Fibroblast of skin of scalp (primary cell): ENCODE measurements at regions not wholly inside any gene's neighbourhood (a gene's known extent, or its start where the extent isn't known, plus 50 kb on each side); places are given as distances from the start of the nearest gene placed in this dataset.
A peak's percentile ranks its signal among the peaks of the same experiment; 100 is the strongest.
"Not testable (repeated sequence)": the region's sequence is repeated elsewhere in the genome, so short reads cannot be mapped to it uniquely, and the experiment has no call there.

Experiments
- DNase-seq: peaks from one replicate; pipeline ENCODE4 v3.0.0-alpha.2; 2013

DNA sequence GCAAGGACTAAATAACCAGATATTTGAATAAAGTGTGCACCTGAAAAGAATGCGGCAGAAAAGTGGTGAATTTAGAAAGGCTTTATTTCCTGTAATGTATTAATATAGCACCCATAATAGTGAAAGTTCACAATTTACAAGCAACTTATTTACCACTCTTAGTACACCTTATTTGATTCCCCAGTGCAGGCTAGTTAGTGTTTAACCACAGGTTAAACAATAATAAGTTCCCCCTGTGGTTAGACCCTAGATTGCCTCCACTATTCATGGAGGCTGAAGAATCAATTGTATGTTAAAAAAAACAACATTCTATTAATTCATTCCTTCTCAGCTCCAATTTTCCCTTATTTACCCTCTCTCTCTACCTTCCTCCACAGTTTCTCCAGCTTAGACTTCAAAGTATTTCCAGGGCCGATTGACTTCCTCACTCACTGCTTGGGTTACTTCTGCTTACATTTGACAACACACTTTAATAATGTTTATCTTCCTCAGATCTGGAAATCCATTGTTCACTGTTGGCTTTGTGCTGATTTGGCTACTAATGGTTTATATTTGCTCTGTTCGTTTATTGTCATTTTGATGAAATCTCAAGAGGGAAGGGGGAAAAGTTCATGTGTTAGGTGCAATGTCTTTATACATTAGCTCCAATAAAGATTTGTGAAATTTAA, 796.3 kb downstream of the BRINP3 start:
- no peak for DNase-seq

- no peak for DNase-seq
These were observed 795.1 kb downstream of the BRINP3 start for GRCh38 chr1:189682591-189682990.

DNA sequence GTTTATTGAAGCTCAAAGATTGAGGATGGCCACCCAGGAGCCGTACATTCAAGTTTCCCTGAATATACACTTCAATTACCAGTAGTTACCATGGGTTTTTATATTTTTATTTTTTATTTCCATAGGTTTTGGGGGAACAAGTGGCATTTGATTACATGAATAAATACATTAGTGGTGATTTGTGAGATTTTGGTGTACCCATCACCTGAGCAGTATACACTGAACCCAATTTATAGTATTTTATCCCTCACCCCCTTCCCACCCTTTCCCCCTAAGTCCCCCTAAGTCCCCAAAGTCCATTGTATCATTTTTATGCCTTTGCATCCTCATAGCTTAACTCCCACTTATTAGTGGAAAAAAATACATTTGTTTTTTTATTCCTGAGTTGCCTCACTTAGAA, 791.4 kb downstream of the BRINP3 start:
- no peak for DNase-seq

DNA sequence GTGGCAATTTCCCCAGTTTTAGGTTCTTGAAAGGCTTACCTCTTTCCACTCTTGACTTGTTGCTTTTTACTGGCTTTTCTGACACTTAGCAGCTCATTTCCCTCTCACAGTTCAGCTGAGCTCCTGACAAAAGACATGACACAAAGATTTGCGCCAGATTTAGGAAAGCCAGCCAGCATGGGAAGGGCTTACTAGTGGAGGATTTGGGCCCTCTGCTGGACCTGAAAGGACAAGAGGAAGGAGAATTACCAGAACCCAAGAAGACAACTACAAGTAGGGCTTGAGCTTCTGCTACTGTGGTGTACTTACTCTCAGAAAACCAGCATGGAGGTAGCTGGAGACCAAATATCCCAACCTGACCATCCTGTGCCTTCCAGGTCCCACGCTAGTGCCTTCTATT, 784.5 kb downstream of the BRINP3 start:
- DNase-seq = peak; percentile 6

GRCh38 chr1:189696297-189696696, 781.4 kb downstream of the BRINP3 start:
- DNase-seq = no peak

- no peak for DNase-seq
These were observed 780.6 kb downstream of the BRINP3 start for GRCh38 chr1:189697113-189697512.

DNA sequence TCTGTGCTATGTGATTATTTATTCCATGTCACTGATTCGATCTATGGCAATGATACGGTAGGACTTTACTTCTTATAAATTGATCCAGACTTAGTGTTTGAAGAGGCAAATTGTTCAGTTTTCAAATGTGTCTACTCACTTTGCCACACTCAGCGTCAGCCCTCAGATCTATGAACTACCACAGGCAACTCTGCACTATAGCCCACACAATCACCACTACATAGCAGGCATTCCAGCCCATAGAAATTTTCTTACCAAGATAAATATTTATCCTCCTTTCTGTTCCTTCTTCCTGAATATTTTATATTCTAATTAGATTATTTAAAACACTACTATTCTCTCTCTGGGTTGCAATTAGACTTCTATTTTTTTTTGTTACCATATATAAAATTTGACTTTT, 776.1 kb downstream of the BRINP3 start:
- no peak for DNase-seq

- DNase-seq = no peak
These were observed 771.1 kb downstream of the BRINP3 start for GRCh38 chr1:189706594-189706993.

DNA sequence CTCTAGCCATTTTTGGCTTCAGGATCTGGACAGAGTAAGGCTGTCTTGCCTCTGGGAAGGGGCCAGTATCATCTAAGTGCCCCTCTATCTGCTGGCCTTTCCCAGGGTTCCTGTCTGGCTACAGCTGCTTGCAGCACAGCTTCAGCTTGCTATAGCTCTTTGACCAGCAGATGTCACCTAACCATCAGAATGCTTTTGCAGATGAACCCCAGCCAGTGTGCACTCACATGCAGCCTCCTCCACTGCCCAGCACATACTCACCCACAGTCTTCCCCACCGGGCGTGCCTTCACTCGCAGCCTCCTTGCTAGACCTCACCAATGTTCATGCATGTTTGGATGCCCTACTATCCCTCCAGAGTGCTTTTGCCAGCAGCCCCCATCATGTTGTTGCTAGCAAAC, 769.0 kb downstream of the BRINP3 start:
- DNase-seq = no peak

DNA sequence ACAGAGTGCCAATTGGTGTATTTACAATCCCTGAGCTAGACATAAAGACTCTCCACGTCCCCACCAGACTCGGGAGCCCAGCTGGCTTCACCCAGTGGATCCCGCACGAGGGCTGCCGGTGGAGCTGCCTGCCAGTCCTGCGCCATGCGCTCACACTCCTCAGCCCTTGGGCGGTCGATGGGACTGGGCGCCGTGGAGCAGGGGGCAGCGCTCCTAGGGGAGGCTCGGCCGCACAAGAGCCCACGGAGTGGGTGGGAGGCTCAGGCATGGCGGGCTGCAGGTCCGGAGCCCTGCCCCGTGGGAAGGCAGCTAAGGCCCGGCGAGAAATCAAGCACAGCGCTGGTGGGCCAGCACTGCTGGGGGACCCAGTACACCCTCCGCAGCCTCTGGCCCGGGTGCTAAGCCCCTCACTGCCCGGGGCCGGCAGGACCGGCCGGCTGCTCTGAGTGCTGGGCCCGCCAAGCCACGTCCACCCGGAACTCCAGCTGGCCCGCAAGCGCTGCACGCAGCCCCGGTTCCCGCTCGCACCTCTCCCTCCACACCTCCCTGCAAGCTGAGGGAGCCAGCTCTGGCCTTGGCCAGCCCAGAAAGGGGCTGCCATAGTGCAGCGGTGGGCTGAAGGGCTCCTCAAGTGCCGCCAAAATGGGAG, 759.4 kb downstream of the BRINP3 start:
- DNase-seq = not testable (repeated sequence)

DNA sequence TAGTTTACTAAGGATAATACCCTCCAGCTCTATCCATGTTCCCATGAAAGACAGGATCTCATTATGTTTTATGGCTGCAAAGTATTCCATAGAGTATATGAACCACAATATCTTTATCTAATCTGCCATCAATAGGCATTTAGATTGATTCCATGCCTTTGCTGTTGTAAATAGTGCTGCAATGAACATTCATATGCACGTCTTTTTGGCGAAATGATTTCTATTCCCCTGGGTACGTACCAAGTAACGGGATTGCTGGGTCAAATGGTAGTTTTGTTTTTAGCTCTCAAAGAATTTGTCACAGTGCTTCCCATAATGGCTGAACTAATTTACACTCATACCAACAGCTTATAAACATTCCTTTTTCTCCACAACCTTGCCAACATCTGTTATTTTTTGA, 750.9 kb downstream of the BRINP3 start:
- no peak for DNase-seq

DNA sequence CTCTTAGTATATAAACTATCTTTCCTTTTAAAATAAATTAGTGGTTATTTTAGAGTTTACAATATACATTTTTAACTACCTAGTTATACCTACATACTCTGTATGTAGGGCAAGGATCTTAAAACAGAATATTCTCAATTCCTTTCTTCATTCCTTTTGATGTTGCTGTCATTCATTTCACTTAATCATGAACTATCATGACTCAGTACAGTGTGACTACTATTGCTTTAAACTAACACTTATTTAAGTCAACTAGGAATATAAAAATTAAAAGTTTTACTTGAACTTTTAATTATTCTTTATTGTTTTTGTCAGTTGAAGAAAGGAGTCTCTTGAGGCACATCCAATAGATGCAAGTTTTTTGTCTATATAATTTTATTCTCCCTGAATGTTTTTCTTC, 726.4 kb downstream of the BRINP3 start:
- no peak for DNase-seq

DNA sequence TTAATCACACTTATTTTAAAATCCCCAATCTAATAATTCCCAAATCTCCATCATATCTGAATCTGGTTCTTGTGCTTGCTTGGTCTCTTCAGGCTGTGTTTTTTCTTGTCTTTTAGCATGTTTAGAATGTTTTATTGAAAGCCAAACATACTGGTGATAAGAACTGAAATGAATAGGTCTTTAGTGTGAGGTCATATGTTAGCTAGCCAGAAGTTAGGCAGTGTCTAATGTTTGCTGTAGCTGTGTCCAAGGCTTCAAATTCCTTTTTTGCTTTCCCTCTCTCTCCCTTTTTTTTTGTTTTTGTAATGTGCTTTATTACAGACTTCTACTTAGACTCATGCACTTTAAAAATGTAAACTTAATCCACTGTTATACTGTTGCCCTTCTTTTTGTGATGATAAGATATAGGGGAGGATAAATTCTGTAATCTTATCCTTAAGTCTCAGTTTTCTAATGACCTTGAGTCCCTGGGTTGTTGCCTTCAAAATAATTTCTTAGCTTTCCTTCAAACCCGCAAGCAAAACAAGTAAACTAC, 725.1 kb downstream of the BRINP3 start:
- DNase-seq = no peak

GRCh38 chr1:189755100-189755499, 722.6 kb downstream of the BRINP3 start:
- DNase-seq = not testable (repeated sequence)

GRCh38 chr1:189764391-189765320, 713.0 kb downstream of the BRINP3 start:
- DNase-seq = no peak

DNA sequence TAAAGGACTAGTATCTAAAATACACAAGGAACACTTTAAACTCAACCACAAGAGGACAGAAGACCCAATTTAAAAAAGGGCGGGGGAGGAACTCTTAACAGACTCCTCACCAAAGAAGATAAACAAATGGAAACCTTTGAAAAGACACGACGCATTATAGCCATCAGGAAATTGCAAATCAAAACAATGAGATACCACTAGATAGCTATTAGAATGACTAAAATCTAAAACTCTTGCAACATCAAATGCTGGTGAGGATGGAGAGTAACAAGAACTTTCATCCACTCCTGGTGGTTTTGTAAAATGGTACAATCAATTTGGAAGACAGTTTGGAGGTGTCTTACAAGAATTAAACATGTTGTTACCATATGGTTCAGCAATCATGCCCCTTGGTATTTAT, 708.2 kb downstream of the BRINP3 start:
- no peak for DNase-seq

DNA sequence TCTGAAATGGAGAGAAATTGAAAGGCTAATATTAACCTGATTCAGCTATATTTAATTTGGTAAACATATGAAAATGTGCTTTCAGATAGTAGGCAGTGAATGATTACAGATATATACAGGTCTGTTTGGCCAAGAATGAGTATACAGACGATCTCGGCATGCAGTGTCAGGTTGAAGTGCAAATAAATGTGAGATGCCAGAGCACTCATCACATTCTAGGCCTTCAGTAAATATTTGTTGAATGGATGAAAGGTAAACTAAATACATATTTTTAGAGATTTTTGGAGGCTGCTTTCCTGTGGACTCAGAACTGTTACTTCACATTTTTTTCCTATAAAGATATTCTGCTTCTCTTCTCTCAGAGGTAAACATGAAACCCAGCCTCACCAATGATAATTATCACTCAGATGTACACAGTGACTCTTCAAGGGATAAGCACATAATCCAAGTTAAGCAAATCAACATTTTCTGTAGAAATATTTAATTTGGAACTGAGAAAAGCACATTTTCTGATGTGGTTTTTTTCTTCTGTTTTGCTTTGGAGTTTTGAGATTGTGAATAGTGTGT, 702.9 kb downstream of the BRINP3 start:
- DNase-seq = no peak

GRCh38 chr1:189775343-189775742, 702.3 kb downstream of the BRINP3 start:
- peak; percentile 50 for DNase-seq

DNA sequence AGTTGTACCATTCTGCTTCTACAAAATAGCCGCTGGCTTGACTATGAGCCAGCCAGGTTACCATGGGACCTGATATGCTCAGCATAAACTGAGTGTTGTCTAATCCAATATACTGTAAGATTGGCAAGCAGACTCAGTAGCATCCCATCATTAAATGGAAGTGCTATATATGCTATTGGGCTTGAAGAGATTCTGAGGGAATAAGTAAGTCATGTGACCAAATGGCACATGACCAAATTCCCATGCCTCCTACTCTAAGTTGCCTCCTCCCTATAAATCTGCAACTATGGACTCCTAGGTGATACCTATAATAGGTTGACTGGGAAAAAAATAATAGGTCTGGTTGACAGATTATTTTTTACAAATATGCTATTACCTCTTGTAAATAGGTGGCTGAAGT, 698.6 kb downstream of the BRINP3 start:
- DNase-seq = no peak

- DNase-seq = no peak
These were observed 695.4 kb downstream of the BRINP3 start for GRCh38 chr1:189782295-189782694.

GRCh38 chr1:189783456-189783855, 694.2 kb downstream of the BRINP3 start:
- no peak for DNase-seq

DNA sequence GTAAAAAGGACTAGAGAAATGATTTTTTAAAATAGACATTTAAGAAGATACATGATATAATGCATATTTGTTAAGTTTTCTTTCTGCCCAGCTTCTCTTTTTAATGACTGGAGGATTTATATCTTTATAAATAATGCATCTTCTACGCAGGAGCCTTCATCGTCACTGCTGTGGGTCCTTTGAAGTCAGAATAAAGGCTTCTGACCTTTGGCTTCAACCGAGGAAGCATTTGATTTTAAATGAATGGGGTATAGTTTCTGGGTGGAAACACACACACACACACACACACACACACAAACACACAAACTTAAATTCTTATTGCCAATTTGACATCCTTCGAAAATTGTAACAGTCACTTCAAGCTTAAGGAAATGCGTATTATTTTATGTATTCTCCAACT, 690.9 kb downstream of the BRINP3 start:
- DNase-seq = no peak

DNA sequence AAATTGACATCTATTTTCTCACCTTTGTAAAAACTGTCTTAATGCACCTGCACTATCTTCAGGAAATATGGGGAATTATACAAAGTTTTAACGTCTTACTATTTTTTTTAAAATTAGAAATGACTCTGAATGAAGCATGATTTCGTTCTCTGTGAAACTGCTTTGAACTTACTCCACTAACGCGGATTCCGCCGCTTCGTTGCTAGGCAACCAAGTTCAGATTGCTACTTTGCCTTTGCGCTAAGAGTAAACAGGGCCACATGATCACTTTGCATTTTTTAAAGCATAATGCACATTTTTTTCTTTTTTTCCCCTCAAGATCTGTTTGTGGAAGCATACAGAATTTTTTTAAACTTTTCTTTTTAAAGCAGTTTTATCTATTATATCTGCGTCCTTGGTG, 690.5 kb downstream of the BRINP3 start:
- no peak for DNase-seq
